ENCODE measurements at regions not wholly inside any gene's neighbourhood (a gene's known extent, or its start where the extent isn't known, plus 50 kb on each side); places are given as distances from the start of the nearest gene placed in this dataset.

DNA sequence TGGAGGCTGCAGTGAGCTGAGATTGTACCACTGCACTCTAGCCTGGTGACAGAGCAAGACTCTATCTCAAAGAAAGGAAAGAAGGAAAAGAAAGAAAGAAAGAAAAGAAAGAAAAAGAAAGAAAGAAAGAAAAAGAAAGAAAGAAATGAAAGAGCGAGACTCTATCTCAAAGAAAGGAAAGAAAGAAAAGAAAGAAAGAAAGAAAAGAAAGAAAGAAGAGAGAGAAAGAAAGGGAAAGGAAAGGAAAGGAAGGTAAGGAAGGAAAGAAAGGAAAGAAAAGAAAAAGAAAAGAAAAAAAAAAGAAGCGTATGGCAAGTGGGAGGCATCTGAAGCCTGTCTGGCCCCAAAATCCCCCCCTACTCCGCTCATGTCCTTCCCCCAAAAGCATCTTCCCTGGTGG is 182.3 kb upstream of the MSX2 start:
- WGBS (ENCODE audit: insufficient coverage), result no CpG with 5 or more reads among the region's 3 CpGs
- no peaks in the 10 kb centered on the region for H3K27me3 ChIP-seq (ENCODE audit: control insufficient read depth in 2 of 2, insufficient read depth in 2 of 2, low read length in 2 of 2)
- Mint-ChIP-seq H3K27me3 (ENCODE audit: low read depth in 3 of 3) (peaks cover 5 to 11% (median 6%) of the 10 kb centered on the region in 3 donors), H3K36me3 (no peaks in the 10 kb centered on the region), H3K4me3 (no peak overlapping the region), H3K27ac (no peak overlapping the region), H3K4me1 (peaks cover 9% of the 10 kb centered on the region), H3K9me3 (peaks cover 0 to 11% (median 4%) of the 10 kb centered on the region in 7 donors)
- H4K20me1 ChIP-seq (ENCODE audit: insufficient read depth, low read length), result no peaks in the 10 kb centered on the region
- H3K27ac ChIP-seq (ENCODE audit: low read depth in 1 of 2, low read length in 2 of 2), result no peak overlapping the region
- no peak overlapping the region for H3K9ac ChIP-seq (ENCODE audit: insufficient read depth, low read length, poor library complexity, severe bottlenecking)
- intact Hi-C loops (cut with micrococcal nuclease), result no loop called here
- H3K4me1 ChIP-seq (ENCODE audit: control insufficient read depth in 1 of 2, insufficient read depth in 2 of 2, low read length in 2 of 2), result no peaks in the 10 kb centered on the region
- H3K36me3 ChIP-seq (replicated peaks in 1 of 2; ENCODE audit: control insufficient read depth in 1 of 2, insufficient read depth in 2 of 2, low read length in 2 of 2), result no peaks in the 10 kb centered on the region
- no peaks in the 10 kb centered on the region for H3K79me2 ChIP-seq (ENCODE audit: insufficient read depth, low read length)
- no peak overlapping the region for H3K4me3 ChIP-seq (replicated peaks in 1 of 3; ENCODE audit: low read depth in 2 of 3, low read length in 3 of 3)
- H2AFZ ChIP-seq (ENCODE audit: insufficient read depth, low read depth, low read length, poor library complexity, severe bottlenecking), result no peak overlapping the region
- no peak overlapping the region for H3K4me2 ChIP-seq (replicated peaks; ENCODE audit: extremely low read depth, low read length, poor library complexity, severe bottlenecking)
- DNase-seq, result no peak
- TF ChIP-seq, protein P1, sequence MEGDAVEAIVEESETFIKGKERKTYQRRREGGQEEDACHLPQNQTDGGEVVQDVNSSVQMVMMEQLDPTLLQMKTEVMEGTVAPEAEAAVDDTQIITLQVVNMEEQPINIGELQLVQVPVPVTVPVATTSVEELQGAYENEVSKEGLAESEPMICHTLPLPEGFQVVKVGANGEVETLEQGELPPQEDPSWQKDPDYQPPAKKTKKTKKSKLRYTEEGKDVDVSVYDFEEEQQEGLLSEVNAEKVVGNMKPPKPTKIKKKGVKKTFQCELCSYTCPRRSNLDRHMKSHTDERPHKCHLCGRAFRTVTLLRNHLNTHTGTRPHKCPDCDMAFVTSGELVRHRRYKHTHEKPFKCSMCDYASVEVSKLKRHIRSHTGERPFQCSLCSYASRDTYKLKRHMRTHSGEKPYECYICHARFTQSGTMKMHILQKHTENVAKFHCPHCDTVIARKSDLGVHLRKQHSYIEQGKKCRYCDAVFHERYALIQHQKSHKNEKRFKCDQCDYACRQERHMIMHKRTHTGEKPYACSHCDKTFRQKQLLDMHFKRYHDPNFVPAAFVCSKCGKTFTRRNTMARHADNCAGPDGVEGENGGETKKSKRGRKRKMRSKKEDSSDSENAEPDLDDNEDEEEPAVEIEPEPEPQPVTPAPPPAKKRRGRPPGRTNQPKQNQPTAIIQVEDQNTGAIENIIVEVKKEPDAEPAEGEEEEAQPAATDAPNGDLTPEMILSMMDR (IDR thresholded peaks at IDR 0.05), result no peak
- H3K9me3 ChIP-seq (replicated peaks in 1 of 2; ENCODE audit: control insufficient read depth in 1 of 2, insufficient read depth in 1 of 2, low read length in 2 of 2), result peaks cover 0 to 3% of the 10 kb centered on the region in 2 donors

DNA sequence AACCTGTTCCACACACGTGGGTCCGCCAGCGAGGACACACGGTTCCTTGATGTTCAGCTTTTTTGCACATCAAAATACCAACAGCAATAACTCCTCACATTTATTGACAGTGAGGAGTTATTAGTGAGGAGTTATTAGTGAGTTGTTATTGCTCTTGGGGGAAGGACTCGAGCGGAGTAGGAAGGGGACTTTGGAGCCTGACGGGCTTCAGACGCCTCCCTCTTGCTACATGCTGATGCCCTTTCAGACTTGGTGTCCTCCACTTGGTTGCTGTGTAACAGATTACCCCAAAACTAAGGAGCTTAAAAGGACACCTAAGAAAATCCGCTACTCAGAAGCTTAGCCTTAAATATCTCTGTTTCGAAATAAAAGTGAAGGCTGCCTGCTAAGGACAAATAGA is 181.9 kb upstream of the MSX2 start:
- H3K9me3 ChIP-seq (replicated peaks in 1 of 2; ENCODE audit: control insufficient read depth in 1 of 2, insufficient read depth in 1 of 2, low read length in 2 of 2), result peaks cover 0 to 3% of the 10 kb centered on the region in 2 donors
- no peak overlapping the region for H3K4me2 ChIP-seq (replicated peaks; ENCODE audit: extremely low read depth, low read length, poor library complexity, severe bottlenecking)
- H4K20me1 ChIP-seq (ENCODE audit: insufficient read depth, low read length), result no peaks in the 10 kb centered on the region
- Mint-ChIP-seq H3K4me3 (no peak overlapping the region), H3K27ac (no peak overlapping the region), H3K9me3 (peaks cover 0 to 12% (median 4%) of the 10 kb centered on the region in 7 donors), H3K36me3 (no peaks in the 10 kb centered on the region), H3K27me3 (ENCODE audit: low read depth in 3 of 3) (peaks cover 5 to 13% (median 6%) of the 10 kb centered on the region in 3 donors), H3K4me1 (peaks cover 9% of the 10 kb centered on the region)
- intact Hi-C loops (cut with micrococcal nuclease), result no loop called here
- no peak overlapping the region for H3K9ac ChIP-seq (ENCODE audit: insufficient read depth, low read length, poor library complexity, severe bottlenecking)
- H3K36me3 ChIP-seq (replicated peaks in 1 of 2; ENCODE audit: control insufficient read depth in 1 of 2, insufficient read depth in 2 of 2, low read length in 2 of 2), result no peaks in the 10 kb centered on the region
- no peaks in the 10 kb centered on the region for H3K27me3 ChIP-seq (ENCODE audit: control insufficient read depth in 2 of 2, insufficient read depth in 2 of 2, low read length in 2 of 2)
- TF ChIP-seq, protein P1 (IDR thresholded peaks at IDR 0.05), result no peak
- H3K4me3 ChIP-seq (replicated peaks in 1 of 3; ENCODE audit: low read depth in 2 of 3, low read length in 3 of 3), result no peak overlapping the region
- no peaks in the 10 kb centered on the region for H3K79me2 ChIP-seq (ENCODE audit: insufficient read depth, low read length)
- 98% methylated on average over 6 of the region's 10 CpGs for WGBS (ENCODE audit: insufficient coverage)
- no peak overlapping the region for H3K27ac ChIP-seq (ENCODE audit: low read depth in 1 of 2, low read length in 2 of 2)
- H2AFZ ChIP-seq (ENCODE audit: insufficient read depth, low read depth, low read length, poor library complexity, severe bottlenecking), result no peak overlapping the region
- H3K4me1 ChIP-seq (ENCODE audit: control insufficient read depth in 1 of 2, insufficient read depth in 2 of 2, low read length in 2 of 2), result no peaks in the 10 kb centered on the region
- DNase-seq, result no peak

Measured in CD14-positive monocyte (primary cell).